ENCODE measurements at regions not wholly inside any gene's neighbourhood (a gene's known extent, or its start where the extent isn't known, plus 50 kb on each side); places are given as distances from the start of the nearest gene placed in this dataset.

DNA sequence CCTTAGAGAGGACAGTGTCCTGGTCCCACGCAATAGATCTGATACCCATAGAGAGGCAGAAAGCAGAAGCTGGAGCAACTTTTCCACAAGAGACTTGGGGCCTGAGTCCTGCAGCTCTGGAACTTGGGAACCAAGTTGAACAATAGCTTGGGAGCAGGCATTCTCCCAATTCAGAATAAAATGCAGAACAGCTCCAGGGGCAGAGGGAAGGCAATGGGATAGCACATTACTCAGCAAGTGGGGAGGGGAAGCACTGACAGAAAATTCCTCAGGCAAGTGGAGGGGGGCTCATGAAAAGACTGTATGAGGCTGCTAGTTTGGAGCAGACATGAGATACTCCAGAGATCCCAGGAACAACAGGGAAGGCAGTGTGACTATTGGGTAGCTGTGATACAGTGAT is 513.6 kb downstream of the HINT1 start:
- TF ChIP-seq ZNF302 (tag by site-specific recombination; IDR thresholded peaks at IDR 0.05; ENCODE audit: low read depth), result no peak
- TF ChIP-seq, protein P1, sequence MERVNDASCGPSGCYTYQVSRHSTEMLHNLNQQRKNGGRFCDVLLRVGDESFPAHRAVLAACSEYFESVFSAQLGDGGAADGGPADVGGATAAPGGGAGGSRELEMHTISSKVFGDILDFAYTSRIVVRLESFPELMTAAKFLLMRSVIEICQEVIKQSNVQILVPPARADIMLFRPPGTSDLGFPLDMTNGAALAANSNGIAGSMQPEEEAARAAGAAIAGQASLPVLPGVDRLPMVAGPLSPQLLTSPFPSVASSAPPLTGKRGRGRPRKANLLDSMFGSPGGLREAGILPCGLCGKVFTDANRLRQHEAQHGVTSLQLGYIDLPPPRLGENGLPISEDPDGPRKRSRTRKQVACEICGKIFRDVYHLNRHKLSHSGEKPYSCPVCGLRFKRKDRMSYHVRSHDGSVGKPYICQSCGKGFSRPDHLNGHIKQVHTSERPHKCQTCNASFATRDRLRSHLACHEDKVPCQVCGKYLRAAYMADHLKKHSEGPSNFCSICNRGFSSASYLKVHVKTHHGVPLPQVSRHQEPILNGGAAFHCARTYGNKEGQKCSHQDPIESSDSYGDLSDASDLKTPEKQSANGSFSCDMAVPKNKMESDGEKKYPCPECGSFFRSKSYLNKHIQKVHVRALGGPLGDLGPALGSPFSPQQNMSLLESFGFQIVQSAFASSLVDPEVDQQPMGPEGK (tag by site-specific recombination; IDR thresholded peaks at IDR 0.05), result no peak
